ENCODE measurements at regions not wholly inside any gene's neighbourhood (a gene's known extent, or its start where the extent isn't known, plus 50 kb on each side); places are given as distances from the start of the nearest gene placed in this dataset.

DNA sequence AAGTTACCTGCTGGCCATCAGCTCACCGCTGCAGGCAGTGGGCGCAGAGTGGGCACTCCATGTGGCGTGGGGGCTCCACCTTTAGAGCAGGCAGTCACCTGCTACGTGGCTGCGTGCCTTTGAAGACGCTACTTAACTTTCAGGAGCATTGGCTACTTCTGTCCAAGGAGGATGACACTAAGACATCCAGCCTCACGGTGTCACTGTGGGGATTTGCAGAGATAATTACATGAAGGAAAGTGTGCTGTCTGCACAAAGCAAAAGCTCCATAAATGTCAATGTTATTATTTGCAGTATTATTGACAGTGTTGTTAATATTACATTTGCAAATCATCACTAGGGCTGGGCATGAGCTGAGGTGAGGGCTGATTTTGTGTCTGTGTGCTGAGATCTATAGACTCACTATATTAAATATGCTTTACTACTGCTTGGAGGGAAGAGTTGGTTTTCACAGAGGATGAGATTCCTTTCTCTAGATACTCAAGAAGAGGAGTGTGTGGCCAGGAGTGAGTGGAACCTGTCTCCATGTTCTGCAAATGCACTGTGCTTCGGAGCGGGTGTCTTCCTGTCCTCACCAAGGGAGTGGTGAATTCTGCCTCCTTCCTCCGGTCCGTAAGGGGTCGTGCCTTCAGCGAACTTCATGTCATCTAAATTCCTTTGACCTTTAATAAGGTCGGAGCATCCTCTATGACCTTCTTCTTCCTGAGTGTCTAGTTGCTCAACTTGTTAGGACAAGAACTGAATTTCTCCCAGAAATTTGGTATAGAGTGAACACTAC, 165.8 kb upstream of the SYNDIG1 start:
- DNase-seq, result no peak
- TF ChIP-seq, protein P1, sequence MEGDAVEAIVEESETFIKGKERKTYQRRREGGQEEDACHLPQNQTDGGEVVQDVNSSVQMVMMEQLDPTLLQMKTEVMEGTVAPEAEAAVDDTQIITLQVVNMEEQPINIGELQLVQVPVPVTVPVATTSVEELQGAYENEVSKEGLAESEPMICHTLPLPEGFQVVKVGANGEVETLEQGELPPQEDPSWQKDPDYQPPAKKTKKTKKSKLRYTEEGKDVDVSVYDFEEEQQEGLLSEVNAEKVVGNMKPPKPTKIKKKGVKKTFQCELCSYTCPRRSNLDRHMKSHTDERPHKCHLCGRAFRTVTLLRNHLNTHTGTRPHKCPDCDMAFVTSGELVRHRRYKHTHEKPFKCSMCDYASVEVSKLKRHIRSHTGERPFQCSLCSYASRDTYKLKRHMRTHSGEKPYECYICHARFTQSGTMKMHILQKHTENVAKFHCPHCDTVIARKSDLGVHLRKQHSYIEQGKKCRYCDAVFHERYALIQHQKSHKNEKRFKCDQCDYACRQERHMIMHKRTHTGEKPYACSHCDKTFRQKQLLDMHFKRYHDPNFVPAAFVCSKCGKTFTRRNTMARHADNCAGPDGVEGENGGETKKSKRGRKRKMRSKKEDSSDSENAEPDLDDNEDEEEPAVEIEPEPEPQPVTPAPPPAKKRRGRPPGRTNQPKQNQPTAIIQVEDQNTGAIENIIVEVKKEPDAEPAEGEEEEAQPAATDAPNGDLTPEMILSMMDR (IDR thresholded peaks at IDR 0.05), result no peak
- Mint-ChIP-seq H3K36me3 (ENCODE audit: low read depth) (no peaks in the 10 kb centered on the region), H3K9me3 (no peaks in the 10 kb centered on the region), H3K4me1 (peaks cover 11% of the 10 kb centered on the region), H3K27me3 (ENCODE audit: low read depth, poor library complexity) (peaks cover 9% of the 10 kb centered on the region), H3K4me3 (no peak overlapping the region), H3K27ac (no peak overlapping the region)

- Mint-ChIP-seq H3K4me3 (no peak overlapping the region), H3K4me1 (peaks cover 11% of the 10 kb centered on the region), H3K9me3 (no peaks in the 10 kb centered on the region), H3K27me3 (ENCODE audit: low read depth, poor library complexity) (peaks cover 2% of the 10 kb centered on the region), H3K27ac (no peak overlapping the region), H3K36me3 (ENCODE audit: low read depth) (no peaks in the 10 kb centered on the region)
- TF ChIP-seq, protein P1 (IDR thresholded peaks at IDR 0.05), result no peak
- DNase-seq, result no peak
Observed at GRCh38 chr20:24297993-24298392, 171.4 kb upstream of the SYNDIG1 start.

GRCh38 chr20:24296477-24297261, 172.8 kb upstream of the SYNDIG1 start:
- DNase-seq, result no peak
- H3K27ac Mint-ChIP-seq, result no peak overlapping the region
- H3K4me3 Mint-ChIP-seq, result no peak overlapping the region
- H3K9me3 Mint-ChIP-seq, result no peaks in the 10 kb centered on the region
- TF ChIP-seq, protein P1 (IDR thresholded peaks at IDR 0.05), result no peak
- no peaks in the 10 kb centered on the region for H3K27me3 Mint-ChIP-seq (ENCODE audit: low read depth, poor library complexity)
- H3K4me1 Mint-ChIP-seq, result peaks cover under 1% of the 10 kb centered on the region
- no peaks in the 10 kb centered on the region for H3K36me3 Mint-ChIP-seq (ENCODE audit: low read depth)

DNA sequence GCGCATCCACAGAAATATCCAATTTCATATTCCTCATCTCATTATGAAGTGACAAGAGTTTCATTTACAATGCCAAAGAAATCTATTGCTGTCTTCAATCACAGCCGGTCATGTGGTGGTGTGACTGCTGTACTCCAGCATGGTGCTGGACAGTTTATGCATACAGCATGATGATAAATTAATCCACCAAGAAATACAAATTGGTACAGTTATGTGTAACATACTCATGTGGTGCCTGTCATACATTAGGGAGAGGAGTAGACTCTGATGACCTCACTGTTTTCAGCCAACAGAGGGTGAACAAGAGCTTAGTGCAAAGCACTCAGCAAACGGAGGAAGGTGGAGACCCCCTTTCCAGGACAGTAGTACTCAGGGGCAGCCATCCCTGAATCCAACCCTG, 178.4 kb upstream of the SYNDIG1 start:
- no peak for DNase-seq
- no peak overlapping the region for H3K27ac Mint-ChIP-seq
- H3K4me1 Mint-ChIP-seq, result no peaks in the 10 kb centered on the region
- H3K9me3 Mint-ChIP-seq, result peaks cover 8% of the 10 kb centered on the region
- no peaks in the 10 kb centered on the region for H3K36me3 Mint-ChIP-seq (ENCODE audit: low read depth)
- H3K27me3 Mint-ChIP-seq (ENCODE audit: low read depth, poor library complexity), result no peaks in the 10 kb centered on the region
- TF ChIP-seq, protein P1 (IDR thresholded peaks at IDR 0.05), result no peak
- H3K4me3 Mint-ChIP-seq, result no peak overlapping the region

DNA sequence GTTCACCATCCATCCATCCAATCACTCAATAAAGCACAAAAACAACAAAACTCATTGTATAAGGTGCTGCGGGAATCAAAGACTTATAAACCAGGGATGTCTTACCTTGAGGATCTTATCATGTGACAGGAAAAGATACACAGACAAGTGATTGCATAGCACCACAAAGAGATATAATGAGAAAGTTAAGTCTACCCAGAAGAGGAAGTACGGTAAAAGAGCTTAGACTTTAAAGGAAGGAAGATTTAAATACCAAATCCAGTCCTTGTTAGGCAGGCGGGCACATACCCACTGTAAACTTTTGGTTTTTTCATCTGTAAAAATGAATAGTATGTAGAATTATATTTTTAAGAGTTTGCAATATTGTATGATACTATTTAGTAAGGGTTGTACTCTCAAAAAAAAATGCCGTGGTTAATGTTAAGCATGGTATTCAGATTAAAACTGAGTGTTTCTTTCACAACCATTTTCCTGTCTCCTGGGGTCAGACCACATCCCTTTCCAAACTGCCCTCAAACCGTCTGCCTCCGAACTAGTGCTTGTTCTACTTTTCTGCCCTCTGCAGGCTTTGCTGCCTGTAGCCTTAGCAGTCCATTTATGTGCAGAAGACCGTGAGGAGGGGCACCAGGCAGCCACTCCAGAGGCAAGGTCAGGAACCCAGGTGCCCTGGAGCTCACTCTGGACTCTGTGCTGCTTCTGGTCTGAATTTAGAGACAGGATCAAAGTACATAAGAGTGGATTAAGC, 179.5 kb upstream of the SYNDIG1 start:
- TF ChIP-seq, protein P1 (IDR thresholded peaks at IDR 0.05), result no peak
- Mint-ChIP-seq H3K4me3 (no peak overlapping the region), H3K27ac (no peak overlapping the region), H3K27me3 (ENCODE audit: low read depth, poor library complexity) (no peaks in the 10 kb centered on the region), H3K36me3 (ENCODE audit: low read depth) (no peaks in the 10 kb centered on the region), H3K9me3 (peaks cover 8% of the 10 kb centered on the region), H3K4me1 (no peaks in the 10 kb centered on the region)
- no peak for DNase-seq

Data from nephron progenitor cell (in vitro differentiated cells).